ENCODE measurements at regions not wholly inside any gene's neighbourhood (a gene's known extent, or its start where the extent isn't known, plus 50 kb on each side); places are given as distances from the start of the nearest gene placed in this dataset.

DNA sequence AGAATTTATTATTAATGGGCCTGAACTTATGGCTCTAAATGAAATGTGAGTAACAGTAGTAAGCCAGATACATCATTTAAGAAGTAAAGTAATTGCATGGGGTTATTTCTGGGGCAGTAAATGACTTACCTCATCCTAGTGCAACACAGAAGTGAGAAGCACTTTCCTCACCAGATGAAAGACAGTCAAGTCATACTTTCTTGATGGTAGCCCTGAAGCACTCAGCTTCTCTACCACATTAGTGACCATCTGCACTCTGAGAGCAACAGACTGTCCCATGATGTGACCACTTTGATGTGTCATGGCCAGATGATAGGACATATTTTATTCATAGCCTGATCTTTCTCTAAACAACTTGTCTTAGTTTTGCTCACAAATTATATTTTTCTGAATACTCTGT is 369.5 kb upstream of the PHF14 start:
- H2BK5ac ChIP-seq (ENCODE audit: low read depth, low read length, poor library complexity, severe bottlenecking): no peak overlapping the region
- intact Hi-C loops (cut with micrococcal nuclease) (no loop called here), dilution Hi-C loops (cut with HindIII; ENCODE audit: low sequenced_read_pairs, unreplicated experiment) (no loop called here), in situ Hi-C loops (cut with MboI; ENCODE audit: low sequenced_read_pairs) (no loop called here)
- H2BK120ac ChIP-seq (ENCODE audit: low read depth, low read length): no peak overlapping the region
- H4K91ac ChIP-seq (ENCODE audit: insufficient read depth, low read depth, low read length): no peak overlapping the region
- no peaks in the 10 kb centered on the region for H4K20me1 ChIP-seq (ENCODE audit: insufficient read depth, low read length)
- H2AK9ac ChIP-seq (replicated peaks; ENCODE audit: low read depth, low read length, poor library complexity): no peak overlapping the region
- H2AFZ ChIP-seq (replicated peaks; ENCODE audit: low read length, poor library complexity): no peak overlapping the region
- no peaks in the 10 kb centered on the region for H3K79me1 ChIP-seq (ENCODE audit: low read depth in 1 of 2, low read length in 2 of 2)
- no peaks in the 10 kb centered on the region for H3K27me3 ChIP-seq (ENCODE audit: control insufficient read depth, insufficient read depth, low read length)
- ATAC-seq (ENCODE audit: low read depth) (no peak), DNase-seq (no peak)
- H4K5ac ChIP-seq (ENCODE audit: low read depth, low read length): no peak overlapping the region
- no peaks in the 10 kb centered on the region for H3K4me1 ChIP-seq (ENCODE audit: control insufficient read depth, insufficient read depth, low read length)
- H4K8ac ChIP-seq (ENCODE audit: low read depth in 2 of 2, low read length in 2 of 2): no peak overlapping the region
- H3K4me2 ChIP-seq (ENCODE audit: low read depth, low read length): no peak overlapping the region
- no peaks in the 10 kb centered on the region for H3K9me1 ChIP-seq (ENCODE audit: insufficient read depth, low read length)
- no peak overlapping the region for H3K9ac ChIP-seq (ENCODE audit: low read depth, low read length)
- H3K36me3 ChIP-seq (ENCODE audit: control insufficient read depth, insufficient read depth, low read length): no peaks in the 10 kb centered on the region
- no peak overlapping the region for H2BK15ac ChIP-seq (ENCODE audit: low read depth, low read length)
- H3K9me3 ChIP-seq (ENCODE audit: control insufficient read depth, insufficient read depth, low read length): no peaks in the 10 kb centered on the region; the same call in 1 of the 2 replicates
- no peak overlapping the region for H3K18ac ChIP-seq (ENCODE audit: low read depth, low read length)
- no peak overlapping the region for H3K4ac ChIP-seq (ENCODE audit: low read depth, low read length)
- CTCF ChIA-PET: no interaction called here
- BruUV-seq (replicated peaks): no TSS peak
- H3K27ac ChIP-seq (ENCODE audit: insufficient read depth, low read length): no peak overlapping the region
- H2AK5ac ChIP-seq (ENCODE audit: low read depth, low read length): no peak overlapping the region
- H3K4me3 ChIP-seq (ENCODE audit: insufficient read depth, low read depth, low read length): no peak overlapping the region
- H3K23ac ChIP-seq (ENCODE audit: low read depth, low read length): no peak overlapping the region
- H2BK20ac ChIP-seq (ENCODE audit: low read depth, low read length): no peak overlapping the region
- H3K56ac ChIP-seq (ENCODE audit: extremely low read depth, insufficient read depth, low read length): no peak overlapping the region
- no peak overlapping the region for H3K14ac ChIP-seq (replicated peaks; ENCODE audit: low read depth, low read length)
- POLR2A ChIA-PET (ENCODE audit: unreplicated experiment): no interaction called here
- TF ChIP-seq POLR2A (IDR thresholded peaks at IDR 0.05; ENCODE audit: low read depth, low read length): no peak
- no peak for TF ChIP-seq RFX5 (IDR thresholded peaks at IDR 0.05; ENCODE audit: low read depth, low read length)
- TF ChIP-seq SMC3 (IDR thresholded peaks at IDR 0.05; ENCODE audit: low read depth, low read length): no peak
- TF ChIP-seq RAD21 (IDR thresholded peaks at IDR 0.05; ENCODE audit: low read length): no peak
- no peak for TF ChIP-seq MAZ (IDR thresholded peaks at IDR 0.05; ENCODE audit: borderline replicate concordance, low read depth, low read length)
- TF ChIP-seq MAFK (IDR thresholded peaks at IDR 0.05; ENCODE audit: low read depth, low read length): no peak
- TF ChIP-seq, protein P1, sequence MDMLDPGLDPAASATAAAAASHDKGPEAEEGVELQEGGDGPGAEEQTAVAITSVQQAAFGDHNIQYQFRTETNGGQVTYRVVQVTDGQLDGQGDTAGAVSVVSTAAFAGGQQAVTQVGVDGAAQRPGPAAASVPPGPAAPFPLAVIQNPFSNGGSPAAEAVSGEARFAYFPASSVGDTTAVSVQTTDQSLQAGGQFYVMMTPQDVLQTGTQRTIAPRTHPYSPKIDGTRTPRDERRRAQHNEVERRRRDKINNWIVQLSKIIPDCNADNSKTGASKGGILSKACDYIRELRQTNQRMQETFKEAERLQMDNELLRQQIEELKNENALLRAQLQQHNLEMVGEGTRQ (IDR thresholded peaks at IDR 0.05; ENCODE audit: low read depth, low read length): no peak
- TF ChIP-seq CHD1 (IDR thresholded peaks at IDR 0.05; ENCODE audit: low read depth, low read length): no peak
- TF ChIP-seq, protein P2, sequence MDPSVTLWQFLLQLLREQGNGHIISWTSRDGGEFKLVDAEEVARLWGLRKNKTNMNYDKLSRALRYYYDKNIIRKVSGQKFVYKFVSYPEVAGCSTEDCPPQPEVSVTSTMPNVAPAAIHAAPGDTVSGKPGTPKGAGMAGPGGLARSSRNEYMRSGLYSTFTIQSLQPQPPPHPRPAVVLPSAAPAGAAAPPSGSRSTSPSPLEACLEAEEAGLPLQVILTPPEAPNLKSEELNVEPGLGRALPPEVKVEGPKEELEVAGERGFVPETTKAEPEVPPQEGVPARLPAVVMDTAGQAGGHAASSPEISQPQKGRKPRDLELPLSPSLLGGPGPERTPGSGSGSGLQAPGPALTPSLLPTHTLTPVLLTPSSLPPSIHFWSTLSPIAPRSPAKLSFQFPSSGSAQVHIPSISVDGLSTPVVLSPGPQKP (IDR thresholded peaks at IDR 0.05; ENCODE audit: borderline replicate concordance, low read depth, low read length): no peak
- no peak for TF ChIP-seq NFE2L2 (IDR thresholded peaks at IDR 0.05; ENCODE audit: low read depth, low read length)
- TF ChIP-seq RCOR1 (IDR thresholded peaks at IDR 0.05; ENCODE audit: insufficient replicate concordance, low read length): no peak
- no peak for TF ChIP-seq MXI1 (IDR thresholded peaks at IDR 0.05; ENCODE audit: borderline replicate concordance, low read depth, low read length)
- TF ChIP-seq CEBPB (IDR thresholded peaks at IDR 0.05; ENCODE audit: low read depth, low read length): no peak
- no peak for TF ChIP-seq FOS (IDR thresholded peaks at IDR 0.05; ENCODE audit: low read depth, low read length)
- TF ChIP-seq, protein P3, sequence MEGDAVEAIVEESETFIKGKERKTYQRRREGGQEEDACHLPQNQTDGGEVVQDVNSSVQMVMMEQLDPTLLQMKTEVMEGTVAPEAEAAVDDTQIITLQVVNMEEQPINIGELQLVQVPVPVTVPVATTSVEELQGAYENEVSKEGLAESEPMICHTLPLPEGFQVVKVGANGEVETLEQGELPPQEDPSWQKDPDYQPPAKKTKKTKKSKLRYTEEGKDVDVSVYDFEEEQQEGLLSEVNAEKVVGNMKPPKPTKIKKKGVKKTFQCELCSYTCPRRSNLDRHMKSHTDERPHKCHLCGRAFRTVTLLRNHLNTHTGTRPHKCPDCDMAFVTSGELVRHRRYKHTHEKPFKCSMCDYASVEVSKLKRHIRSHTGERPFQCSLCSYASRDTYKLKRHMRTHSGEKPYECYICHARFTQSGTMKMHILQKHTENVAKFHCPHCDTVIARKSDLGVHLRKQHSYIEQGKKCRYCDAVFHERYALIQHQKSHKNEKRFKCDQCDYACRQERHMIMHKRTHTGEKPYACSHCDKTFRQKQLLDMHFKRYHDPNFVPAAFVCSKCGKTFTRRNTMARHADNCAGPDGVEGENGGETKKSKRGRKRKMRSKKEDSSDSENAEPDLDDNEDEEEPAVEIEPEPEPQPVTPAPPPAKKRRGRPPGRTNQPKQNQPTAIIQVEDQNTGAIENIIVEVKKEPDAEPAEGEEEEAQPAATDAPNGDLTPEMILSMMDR (conservative IDR thresholded peaks at IDR 0.05; ENCODE audit: low read depth, low read length): no peak
- TF ChIP-seq BHLHE40 (IDR thresholded peaks at IDR 0.05; ENCODE audit: low read depth, low read length): no peak

All from IMR-90 (cell line).